ENCODE measurements at regions not wholly inside any gene's neighbourhood (a gene's known extent, or its start where the extent isn't known, plus 50 kb on each side); places are given as distances from the start of the nearest gene placed in this dataset.

GRCh38 chr5:129852747-129853352, 51.4 kb upstream of the CHSY3 start:
- H3K36me3 ChIP-seq (ENCODE audit: control insufficient read depth in 1 of 2, insufficient read depth in 2 of 2, low read length in 2 of 2): no peaks in the 10 kb centered on the region
- RAD21 ChIA-PET (ENCODE audit: low non-redundant PET in 1 of 2, low total read pairs in 2 of 2, uncharacterized antibody in 2 of 2, unreplicated experiment in 2 of 2): interaction anchor here (1.5 to 2.5 kb wide), 2 partner anchors 81 kb away, joined by 22 to 29 read pairs; no protein-coding TSS in a partner anchor
- peak overlapping the region; percentile 50 for H2AFZ ChIP-seq (ENCODE audit: low read depth, low read length, poor library complexity, severe bottlenecking)
- no peak overlapping the region for H3K4me3 ChIP-seq (replicated peaks in 1 of 2; ENCODE audit: low read depth in 1 of 2, low read length in 2 of 2)
- no peaks in the 10 kb centered on the region for H3K9me3 ChIP-seq (ENCODE audit: control insufficient read depth in 1 of 2, insufficient read depth in 1 of 2, low read depth in 1 of 2, low read length in 2 of 2)
- H3K27me3 ChIP-seq (ENCODE audit: insufficient read depth, low read length): no peaks in the 10 kb centered on the region
- BruUV-seq (replicated peaks): no TSS peak
- POLR2A ChIA-PET: no interaction called here
- H3K9ac ChIP-seq (ENCODE audit: low read length): no peak overlapping the region
- CTCF ChIA-PET: interaction anchor here (0.6 to 6.3 kb wide), 12 partner anchors 12 to 947 kb away, joined by 3 to 208 read pairs (median 4); no protein-coding TSS in a partner anchor
- H3K27ac ChIP-seq (ENCODE audit: low read depth, low read length): no peak overlapping the region
- H3K9me2 ChIP-seq (ENCODE audit: insufficient read depth): no peaks in the 10 kb centered on the region
- DNase-seq (ENCODE audit: low read depth, low spot score): peak; percentile 62
- intact Hi-C loops (cut with micrococcal nuclease): loop anchor here (1.0 to 10.0 kb wide), 3 partner anchors 82 to 680 kb away; no protein-coding TSS in a partner anchor
- H3K79me2 ChIP-seq (ENCODE audit: insufficient read depth, low read length): no peaks in the 10 kb centered on the region
- ATAC-seq: peak; percentile 100
- peak overlapping the region; percentile 16; the same call in 1 of the 2 replicates for H3K4me2 ChIP-seq (ENCODE audit: low read length)
- H3K4me1 ChIP-seq (ENCODE audit: control insufficient read depth in 1 of 2, insufficient read depth in 2 of 2, low read length in 2 of 2): peaks cover 0 to 5% of the 10 kb centered on the region in 2 experiments; a peak in 1 of 4 replicates
- H4K20me1 ChIP-seq (ENCODE audit: insufficient read depth): no peaks in the 10 kb centered on the region
- TF ChIP-seq TCF7L2 (IDR thresholded peaks at IDR 0.05; ENCODE audit: borderline replicate concordance, extremely low read depth, insufficient read depth, insufficient read length) (no peak), RAD21 (IDR thresholded peaks at IDR 0.05; ENCODE audit: low read depth) (peak; percentile 89), EZH2phosphoT487 (IDR thresholded peaks at IDR 0.05; ENCODE audit: borderline replicate concordance) (no peak), YY1 (IDR thresholded peaks at IDR 0.05; ENCODE audit: extremely low read depth, insufficient replicate concordance, low read depth, low read length) (peak; percentile 66), CTCF (IDR thresholded peaks at IDR 0.05 in 2 of 3, conservative IDR thresholded peaks at IDR 0.05 in 1 of 3; ENCODE audit: borderline replicate concordance in 1 of 3, insufficient read depth in 1 of 3, low read depth in 2 of 3, low read length in 2 of 3) (peak; percentile 85 to 97 (median 90))

Measured in HCT116 (cell line).